B cell (primary cell): ENCODE measurements at regions not wholly inside any gene's neighbourhood (a gene's known extent, or its start where the extent isn't known, plus 50 kb on each side); places are given as distances from the start of the nearest gene placed in this dataset.

ENCODE experiments used
- ATAC-seq: fragments of 200-7000 bp; cut with Tn5 transposase; one replicate; pipeline ENCODE4 v1.10.0; 2021; ENCODE audit warnings: low read depth, mild to moderate bottlenecking, moderate number of reproducible peaks, moderate library complexity
- CTCF ChIA-PET: fragments of 350-600 bp; sonication (Branson Sonifier 250); formaldehyde crosslinking; loops from one replicate; lab custom pipeline; 2021; ENCODE audit warnings: antibody characterized with exemption, inconsistent platforms; lab: Charles Lee
- POLR2A ChIA-PET: fragments of 350-600 bp; sonication (Branson Sonifier 250); formaldehyde crosslinking; loops from one replicate; lab custom pipeline; 2021; ENCODE audit warnings: antibody characterized with exemption; lab: Charles Lee
- DNase-seq: peaks from one replicate; pipeline ENCODE4 v3.0.0; 2013
- H2AFZ ChIP-seq: 2 replicates; pipeline ENCODE4 v1.6.1; 2012; ENCODE audit warnings: mild to moderate bottlenecking, low read depth, low read length; ENCODE audit not compliant: insufficient read depth, poor library complexity, severe bottlenecking
- H3K27ac ChIP-seq, 2 donors: 1 replicate in 1 of 2; 2 replicates in 1 of 2; pipeline ENCODE4 v1.5.1; 2012 to 2013; ENCODE audit warnings: low read length in 2 of 2, mild to moderate bottlenecking in 2 of 2, moderate library complexity in 1 of 2
- H3K27me3 ChIP-seq, 4 experiments: fragments of 200-600 bp in 1 of 4; sonication (generic) in 1 of 4; replicated peaks in 1 of 4; 1 replicate in 2 of 4; 2 replicates in 2 of 4; pipeline versions ENCODE4 v1.6.1 to v1.7.0; 2013 to 2016; ENCODE audit warnings: low read length in 3 of 4, mild to moderate bottlenecking in 2 of 4, mixed read lengths in 1 of 4, moderate library complexity in 1 of 4; ENCODE audit not compliant: insufficient read depth in 4 of 4, control insufficient read depth in 3 of 4; ENCODE audit errors: control extremely low read depth in 1 of 4
- H3K36me3 ChIP-seq, 2 experiments: replicated peaks in 1 of 2; 1 replicate in 1 of 2; 2 replicates in 1 of 2; pipeline versions ENCODE4 v1.6.1 to v1.7.1; 2013; ENCODE audit warnings: low read length in 1 of 2; ENCODE audit not compliant: insufficient read depth in 2 of 2, control insufficient read depth in 1 of 2; ENCODE audit errors: control extremely low read depth in 1 of 2, extremely low read depth in 1 of 2
- H3K4me1 ChIP-seq, 2 donors: fragments of 200-600 bp in 1 of 2; sonication (generic) in 1 of 2; 1 replicate in 1 of 2; 2 replicates in 1 of 2; pipeline versions ENCODE4 v1.5.1 to v1.6.1; 2013 to 2017; ENCODE audit warnings: low read length in 2 of 2; ENCODE audit not compliant: control insufficient read depth in 2 of 2, insufficient read depth in 2 of 2
- H3K4me2 ChIP-seq: replicated peaks from 2 replicates; pipeline ENCODE3; 2012; ENCODE audit warnings: mild to moderate bottlenecking, low read depth, low read length; ENCODE audit not compliant: poor library complexity, severe bottlenecking
- H3K4me3 ChIP-seq, 5 experiments: fragments of 200-600 bp in 1 of 5; sonication (generic) in 1 of 5; 1 replicate in 3 of 5; 2 replicates in 2 of 5; pipeline versions ENCODE4 v1.5.1 to v1.7.0; 2011 to 2016; ENCODE audit warnings: low read length in 4 of 5, mild to moderate bottlenecking in 4 of 5, low read depth in 2 of 5, control low read depth in 1 of 5, moderate library complexity in 1 of 5; ENCODE audit not compliant: insufficient read depth in 1 of 5; ENCODE audit errors: control extremely low read depth in 1 of 5, extremely low read depth in 1 of 5
- H3K79me2 ChIP-seq: fragments of 200-600 bp; sonication (generic); one replicate; pipeline ENCODE4 v1.6.0; 2016; ENCODE audit warnings: low read length; ENCODE audit not compliant: control insufficient read depth, insufficient read depth
- H3K9ac ChIP-seq: fragments of 200-600 bp; sonication (generic); 2 replicates; pipeline ENCODE4 v1.6.1; 2017; ENCODE audit warnings: mild to moderate bottlenecking, low read length, moderate library complexity
- H3K9me3 ChIP-seq, 3 donors: one replicate each; pipeline versions ENCODE4 v1.6.1 to v1.7.1; 2013; ENCODE audit warnings: low read length in 2 of 3; ENCODE audit not compliant: control insufficient read depth in 2 of 3, insufficient read depth in 1 of 3; ENCODE audit errors: control extremely low read depth in 1 of 3
- H4K20me1 ChIP-seq: 2 replicates; pipeline ENCODE4 v1.6.0; 2012; ENCODE audit warnings: mild to moderate bottlenecking, low read length; ENCODE audit not compliant: insufficient read depth, control insufficient read depth, poor library complexity, severe bottlenecking
- H3K27ac Mint-ChIP-seq: one replicate; pipeline ENCODE4 v1.8.0; 2021; ENCODE audit warnings: mixed read lengths
- H3K27me3 Mint-ChIP-seq: one replicate; pipeline ENCODE4 v1.8.0; 2021; ENCODE audit warnings: mixed read lengths
- H3K4me1 Mint-ChIP-seq: one replicate; pipeline ENCODE4 v1.8.0; 2021; ENCODE audit warnings: mixed read lengths
- H3K4me3 Mint-ChIP-seq: one replicate; pipeline ENCODE4 v1.8.0; 2021; ENCODE audit warnings: mixed read lengths
- H3K9me3 Mint-ChIP-seq: one replicate; pipeline ENCODE4 v1.8.0; 2022; ENCODE audit warnings: mixed read lengths; ENCODE audit not compliant: insufficient read depth
- EZH2 ChIP-seq: IDR thresholded peaks from 2 replicates; pipeline ENCODE4 v1.6.1; 2012; ENCODE audit warnings: borderline replicate concordance, low read depth, mild to moderate bottlenecking, moderate library complexity, low read length; ENCODE audit not compliant: insufficient read depth, poor library complexity, severe bottlenecking
- WGBS: methylation state at CpG from one replicate; pipeline ENCODE4 v1.1.5; 2013; ENCODE audit warnings: missing lambda C conversion rate; ENCODE audit not compliant: insufficient coverage; 5-methylcytosine and 5-hydroxymethylcytosine counted together
- intact Hi-C: fragments of 100-400 bp; cut with micrococcal nuclease; formaldehyde crosslinking; loops from one replicate; pipeline ENCODE4 v1.10.0; 2022
- TF ChIP-seq, protein P1 (sequence below): fragments of 200-600 bp; IDR thresholded peaks from one replicate; pipeline ENCODE4 v1.8.0; 2022; ENCODE audit warnings: antibody characterized with exemption, mild to moderate bottlenecking

GRCh38 chr11:37503411-37504059 lies 905.5 kb upstream of the RAG2 start:
- Histone ChIP-seq H3K27ac (no peak overlapping the region), H3K27me3 (no peaks in the 10 kb centered on the region), H4K20me1 (no peaks in the 10 kb centered on the region), H2AFZ (no peak overlapping the region), H3K36me3 (no peaks in the 10 kb centered on the region), H3K79me2 (no peaks in the 10 kb centered on the region), H3K4me1 (no peaks in the 10 kb centered on the region), H3K4me3 (no peak overlapping the region), H3K4me2 (no peak overlapping the region), H3K9ac (no peak overlapping the region), H3K9me3 (no peaks in the 10 kb centered on the region)
- no peak for DNase-seq
- Mint-ChIP-seq H3K9me3 (peaks cover 5% of the 10 kb centered on the region), H3K27me3 (no peaks in the 10 kb centered on the region), H3K4me1 (no peaks in the 10 kb centered on the region), H3K4me3 (no peak overlapping the region), H3K27ac (no peak overlapping the region)
- ATAC-seq: no peak
- TF ChIP-seq EZH2: no peak
- TF ChIP-seq, protein P1, sequence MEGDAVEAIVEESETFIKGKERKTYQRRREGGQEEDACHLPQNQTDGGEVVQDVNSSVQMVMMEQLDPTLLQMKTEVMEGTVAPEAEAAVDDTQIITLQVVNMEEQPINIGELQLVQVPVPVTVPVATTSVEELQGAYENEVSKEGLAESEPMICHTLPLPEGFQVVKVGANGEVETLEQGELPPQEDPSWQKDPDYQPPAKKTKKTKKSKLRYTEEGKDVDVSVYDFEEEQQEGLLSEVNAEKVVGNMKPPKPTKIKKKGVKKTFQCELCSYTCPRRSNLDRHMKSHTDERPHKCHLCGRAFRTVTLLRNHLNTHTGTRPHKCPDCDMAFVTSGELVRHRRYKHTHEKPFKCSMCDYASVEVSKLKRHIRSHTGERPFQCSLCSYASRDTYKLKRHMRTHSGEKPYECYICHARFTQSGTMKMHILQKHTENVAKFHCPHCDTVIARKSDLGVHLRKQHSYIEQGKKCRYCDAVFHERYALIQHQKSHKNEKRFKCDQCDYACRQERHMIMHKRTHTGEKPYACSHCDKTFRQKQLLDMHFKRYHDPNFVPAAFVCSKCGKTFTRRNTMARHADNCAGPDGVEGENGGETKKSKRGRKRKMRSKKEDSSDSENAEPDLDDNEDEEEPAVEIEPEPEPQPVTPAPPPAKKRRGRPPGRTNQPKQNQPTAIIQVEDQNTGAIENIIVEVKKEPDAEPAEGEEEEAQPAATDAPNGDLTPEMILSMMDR: no peak
- ChIA-PET CTCF (no interaction called here), POLR2A (no interaction called here)
- no CpG with 5 or more reads among the region's 2 CpGs for WGBS
- intact Hi-C loops: no loop called here

GRCh38 chr11:37502202-37502601 lies 904.2 kb upstream of the RAG2 start:
- no peaks in the 10 kb centered on the region for H3K9me3 ChIP-seq
- H3K27me3 Mint-ChIP-seq: no peaks in the 10 kb centered on the region

More at GRCh38 chr11:37502202-37502601, 904.2 kb upstream of the RAG2 start:
- Mint-ChIP-seq H3K4me3 (no peak overlapping the region), H3K9me3 (peaks cover 5% of the 10 kb centered on the region), H3K27ac (no peak overlapping the region), H3K4me1 (no peaks in the 10 kb centered on the region)
- Histone ChIP-seq H3K9ac (no peak overlapping the region), H3K4me3 (no peak overlapping the region), H3K27me3 (no peaks in the 10 kb centered on the region), H2AFZ (no peak overlapping the region), H3K27ac (no peak overlapping the region), H3K79me2 (no peaks in the 10 kb centered on the region), H3K4me1 (no peaks in the 10 kb centered on the region), H3K36me3 (no peaks in the 10 kb centered on the region), H4K20me1 (no peaks in the 10 kb centered on the region), H3K4me2 (no peak overlapping the region)
- intact Hi-C loops: no loop called here
- ATAC-seq (no peak), DNase-seq (no peak)
- CTCF ChIA-PET: no interaction called here
- TF ChIP-seq, protein P1: no peak
- no peak for TF ChIP-seq EZH2
- POLR2A ChIA-PET: no interaction called here
- 100% methylated on average over 1 of the region's 2 CpGs for WGBS
